ENCODE measurements at regions not wholly inside any gene's neighbourhood (a gene's known extent, or its start where the extent isn't known, plus 50 kb on each side); places are given as distances from the start of the nearest gene placed in this dataset.

DNA sequence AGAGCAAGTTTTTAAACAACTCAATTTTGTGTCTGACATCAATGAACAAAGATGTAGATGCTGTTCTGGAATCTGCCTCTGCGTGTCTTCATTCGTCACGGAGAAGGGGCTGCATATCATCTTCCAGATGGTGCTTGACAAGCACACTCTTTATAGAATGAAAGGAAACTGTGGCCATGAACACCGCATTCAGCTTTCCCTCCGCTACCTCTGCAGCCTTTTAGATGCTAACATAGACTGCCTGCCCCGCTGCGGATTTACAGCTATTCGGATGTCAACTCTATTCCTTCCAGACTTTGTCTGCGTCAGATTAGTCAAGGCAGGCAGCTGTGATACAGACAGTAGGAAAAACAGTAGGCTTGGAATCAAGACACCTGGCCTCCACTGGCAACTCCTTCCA, 232.9 kb downstream of the TJP1 start:
- TF ChIP-seq, protein P1, sequence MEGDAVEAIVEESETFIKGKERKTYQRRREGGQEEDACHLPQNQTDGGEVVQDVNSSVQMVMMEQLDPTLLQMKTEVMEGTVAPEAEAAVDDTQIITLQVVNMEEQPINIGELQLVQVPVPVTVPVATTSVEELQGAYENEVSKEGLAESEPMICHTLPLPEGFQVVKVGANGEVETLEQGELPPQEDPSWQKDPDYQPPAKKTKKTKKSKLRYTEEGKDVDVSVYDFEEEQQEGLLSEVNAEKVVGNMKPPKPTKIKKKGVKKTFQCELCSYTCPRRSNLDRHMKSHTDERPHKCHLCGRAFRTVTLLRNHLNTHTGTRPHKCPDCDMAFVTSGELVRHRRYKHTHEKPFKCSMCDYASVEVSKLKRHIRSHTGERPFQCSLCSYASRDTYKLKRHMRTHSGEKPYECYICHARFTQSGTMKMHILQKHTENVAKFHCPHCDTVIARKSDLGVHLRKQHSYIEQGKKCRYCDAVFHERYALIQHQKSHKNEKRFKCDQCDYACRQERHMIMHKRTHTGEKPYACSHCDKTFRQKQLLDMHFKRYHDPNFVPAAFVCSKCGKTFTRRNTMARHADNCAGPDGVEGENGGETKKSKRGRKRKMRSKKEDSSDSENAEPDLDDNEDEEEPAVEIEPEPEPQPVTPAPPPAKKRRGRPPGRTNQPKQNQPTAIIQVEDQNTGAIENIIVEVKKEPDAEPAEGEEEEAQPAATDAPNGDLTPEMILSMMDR (IDR thresholded peaks at IDR 0.05; ENCODE audit: borderline replicate concordance, extremely low read depth, low read length, poor library complexity, severe bottlenecking) = no peak
- no peak for TF ChIP-seq EZH2 (IDR thresholded peaks at IDR 0.05; ENCODE audit: borderline replicate concordance, low read depth, low read length, severe bottlenecking)
- H3K27ac ChIP-seq (ENCODE audit: low read length) = no peak overlapping the region
- no peaks in the 10 kb centered on the region for H4K20me1 ChIP-seq (ENCODE audit: insufficient read depth, low read length)
- no peaks in the 10 kb centered on the region for H3K36me3 ChIP-seq (ENCODE audit: insufficient read depth, low read length)
- no peaks in the 10 kb centered on the region for H3K9me3 ChIP-seq (ENCODE audit: insufficient read depth, low read length, severe bottlenecking)
- H3K4me2 ChIP-seq (ENCODE audit: insufficient read depth, low read length) = no peak overlapping the region
- no peak overlapping the region for H2AFZ ChIP-seq (ENCODE audit: low read depth, low read length)
- ATAC-seq (ENCODE audit: insufficient read depth, low read depth) = no peak
- H3K79me2 ChIP-seq (ENCODE audit: insufficient read depth, low read length) = no peaks in the 10 kb centered on the region
- no peak overlapping the region for H3K9ac ChIP-seq (ENCODE audit: low read depth, low read length)
- H3K4me3 ChIP-seq (ENCODE audit: low read depth in 1 of 2, low read length in 2 of 2) = no peak overlapping the region
- no peak for DNase-seq
- H3K27me3 ChIP-seq (ENCODE audit: insufficient read depth, low read length, poor library complexity) = no peaks in the 10 kb centered on the region
- H3K4me1 ChIP-seq (ENCODE audit: insufficient read depth, low read length) = no peaks in the 10 kb centered on the region

DNA sequence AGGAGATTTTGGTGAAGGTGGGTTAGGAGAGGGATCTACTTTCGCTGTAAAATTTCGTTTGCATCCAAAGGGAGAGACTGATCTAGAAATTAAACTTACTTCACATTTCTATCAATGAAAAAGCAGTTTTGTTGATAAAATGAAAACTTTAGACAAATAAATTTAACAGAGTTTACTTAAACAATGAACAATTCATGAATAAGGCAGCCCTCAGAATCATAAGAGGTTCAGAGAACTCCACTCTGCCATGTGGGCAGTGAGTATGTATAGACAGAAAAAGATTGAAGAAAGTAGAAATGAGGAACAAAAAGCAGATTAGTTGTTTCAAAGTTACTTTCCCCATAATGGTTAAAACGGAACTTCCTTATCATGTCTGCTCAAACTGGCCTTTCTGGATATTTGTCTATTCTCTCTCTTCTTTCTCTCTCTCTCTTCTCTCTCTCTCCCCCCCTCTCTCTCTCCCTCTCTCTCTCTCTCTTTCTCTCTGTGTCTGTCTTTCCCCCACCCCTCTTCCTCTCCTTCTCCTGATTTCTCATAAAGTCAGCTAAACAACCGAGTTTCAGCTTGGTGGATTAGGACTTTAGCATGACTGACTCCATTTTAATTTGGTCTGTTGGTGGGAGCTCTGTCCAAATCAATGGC, 248.9 kb downstream of the TJP1 start:
- no peak overlapping the region for H3K9ac ChIP-seq (ENCODE audit: low read depth, low read length)
- H3K4me1 ChIP-seq (ENCODE audit: insufficient read depth, low read length) = no peaks in the 10 kb centered on the region
- DNase-seq (no peak), ATAC-seq (ENCODE audit: insufficient read depth, low read depth) (no peak)
- TF ChIP-seq, protein P1 (IDR thresholded peaks at IDR 0.05; ENCODE audit: borderline replicate concordance, extremely low read depth, low read length, poor library complexity, severe bottlenecking) = no peak
- TF ChIP-seq EZH2 (IDR thresholded peaks at IDR 0.05; ENCODE audit: borderline replicate concordance, low read depth, low read length, severe bottlenecking) = no peak
- H2AFZ ChIP-seq (ENCODE audit: low read depth, low read length) = no peak overlapping the region
- H4K20me1 ChIP-seq (ENCODE audit: insufficient read depth, low read length) = no peaks in the 10 kb centered on the region
- H3K36me3 ChIP-seq (ENCODE audit: insufficient read depth, low read length) = no peaks in the 10 kb centered on the region
- H3K4me2 ChIP-seq (ENCODE audit: insufficient read depth, low read length) = no peak overlapping the region
- no peak overlapping the region for H3K27ac ChIP-seq (ENCODE audit: low read length)
- H3K4me3 ChIP-seq (ENCODE audit: low read depth in 1 of 2, low read length in 2 of 2) = no peak overlapping the region
- H3K79me2 ChIP-seq (ENCODE audit: insufficient read depth, low read length) = no peaks in the 10 kb centered on the region
- no peaks in the 10 kb centered on the region for H3K9me3 ChIP-seq (ENCODE audit: insufficient read depth, low read length, severe bottlenecking)
- H3K27me3 ChIP-seq (ENCODE audit: insufficient read depth, low read length, poor library complexity) = no peaks in the 10 kb centered on the region

DNA sequence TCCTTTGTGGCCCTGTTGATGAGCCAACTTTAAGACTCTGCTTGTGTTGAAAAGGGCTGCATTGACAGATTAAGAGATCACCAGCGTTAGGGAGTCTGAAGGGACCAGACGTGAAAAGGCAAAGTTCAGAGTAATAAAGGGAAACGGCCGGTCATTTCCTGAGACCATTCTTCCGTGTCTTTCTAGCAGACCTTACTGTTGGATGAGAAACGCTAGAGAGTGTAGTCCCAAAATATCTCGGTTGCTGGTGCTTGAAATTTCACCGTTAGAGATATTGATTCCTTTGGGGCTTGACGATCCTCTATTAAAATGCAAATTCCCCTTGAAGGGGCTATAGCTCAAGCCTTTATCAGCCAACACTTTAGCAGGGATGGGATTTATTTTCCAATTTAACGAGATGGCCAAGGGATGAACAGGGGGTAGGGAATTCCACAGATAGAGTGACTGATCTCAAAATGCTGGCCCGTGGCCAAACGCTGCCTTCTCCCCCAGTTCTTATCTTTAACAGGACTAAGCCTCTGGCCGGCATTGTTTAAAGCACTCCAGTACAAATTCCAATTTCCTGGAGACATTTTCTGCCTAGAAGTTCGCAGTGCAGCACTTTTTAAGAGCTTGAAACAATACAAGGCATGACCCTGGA, 250.4 kb downstream of the TJP1 start:
- no peak for ATAC-seq (ENCODE audit: insufficient read depth, low read depth)
- Histone ChIP-seq H3K4me1 (ENCODE audit: insufficient read depth, low read length) (no peaks in the 10 kb centered on the region), H3K9me3 (ENCODE audit: insufficient read depth, low read length, severe bottlenecking) (no peaks in the 10 kb centered on the region), H3K27ac (ENCODE audit: low read length) (no peak overlapping the region), H3K4me3 (ENCODE audit: low read depth in 1 of 2, low read length in 2 of 2) (no peak overlapping the region), H3K79me2 (ENCODE audit: insufficient read depth, low read length) (no peaks in the 10 kb centered on the region), H3K9ac (ENCODE audit: low read depth, low read length) (no peak overlapping the region), H3K27me3 (ENCODE audit: insufficient read depth, low read length, poor library complexity) (no peaks in the 10 kb centered on the region), H3K4me2 (ENCODE audit: insufficient read depth, low read length) (no peak overlapping the region), H2AFZ (ENCODE audit: low read depth, low read length) (no peak overlapping the region), H3K36me3 (ENCODE audit: insufficient read depth, low read length) (no peaks in the 10 kb centered on the region), H4K20me1 (ENCODE audit: insufficient read depth, low read length) (no peaks in the 10 kb centered on the region)
- no peak for DNase-seq
- no peak for TF ChIP-seq EZH2 (IDR thresholded peaks at IDR 0.05; ENCODE audit: borderline replicate concordance, low read depth, low read length, severe bottlenecking)
- TF ChIP-seq, protein P1 (IDR thresholded peaks at IDR 0.05; ENCODE audit: borderline replicate concordance, extremely low read depth, low read length, poor library complexity, severe bottlenecking) = no peak
